Stimulated activated CD4-positive, alpha-beta T cell treated with anti-CD3 and anti-CD28 coated beads, Interleukin-2, amount 100 ng/mL, for 48 hours (primary cell): ENCODE measurements at regions not wholly inside any gene's neighbourhood (a gene's known extent, or its start where the extent isn't known, plus 50 kb on each side); places are given as distances from the start of the nearest gene placed in this dataset.
"Not testable (repeated sequence)": the region's sequence is repeated elsewhere in the genome, so short reads cannot be mapped to it uniquely, and the experiment has no call there.

ENCODE experiments used
- DNase-seq, 2 donors: peaks; one replicate each; pipeline ENCODE4 v3.0.0-alpha.2; 2020

DNA sequence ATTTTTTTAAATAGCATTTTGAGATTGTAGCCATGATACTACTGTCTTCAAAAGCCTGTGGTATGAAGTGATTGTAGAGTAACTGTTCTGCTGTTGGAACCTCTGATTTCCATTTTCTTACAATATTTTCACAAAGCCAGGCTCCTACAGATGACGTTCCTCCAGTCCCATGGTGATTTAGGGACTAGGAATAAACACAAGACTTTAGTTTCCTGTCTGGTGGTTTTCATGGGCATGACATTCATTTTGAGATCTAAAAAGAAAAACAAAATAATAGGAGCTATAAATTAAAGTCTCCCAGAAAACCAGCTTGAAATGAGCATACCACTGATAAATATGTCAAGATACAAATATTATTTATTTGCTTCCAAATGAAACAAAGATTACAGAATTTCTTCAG is 1223.5 kb upstream of the CELF4 start:
- no peak for DNase-seq

DNA sequence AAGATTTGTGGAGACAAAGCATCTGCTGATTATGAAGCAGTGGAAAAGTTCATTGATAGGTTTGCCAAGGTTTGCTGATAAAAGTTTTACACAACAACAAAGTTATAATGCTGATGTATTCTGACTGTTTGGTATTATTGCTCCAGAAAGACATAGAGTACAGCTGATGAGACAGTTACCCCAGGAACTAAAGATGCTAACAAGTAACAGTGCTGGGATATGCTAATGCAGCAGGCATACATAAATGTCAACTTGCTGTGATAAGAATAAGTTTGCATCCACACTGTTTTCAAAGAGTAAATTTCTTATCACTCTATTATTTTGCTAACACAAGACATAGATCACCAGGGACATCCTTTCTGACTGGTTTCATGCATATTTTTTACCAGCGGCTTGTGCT is 1221.3 kb upstream of the CELF4 start:
- no peak for DNase-seq

DNA sequence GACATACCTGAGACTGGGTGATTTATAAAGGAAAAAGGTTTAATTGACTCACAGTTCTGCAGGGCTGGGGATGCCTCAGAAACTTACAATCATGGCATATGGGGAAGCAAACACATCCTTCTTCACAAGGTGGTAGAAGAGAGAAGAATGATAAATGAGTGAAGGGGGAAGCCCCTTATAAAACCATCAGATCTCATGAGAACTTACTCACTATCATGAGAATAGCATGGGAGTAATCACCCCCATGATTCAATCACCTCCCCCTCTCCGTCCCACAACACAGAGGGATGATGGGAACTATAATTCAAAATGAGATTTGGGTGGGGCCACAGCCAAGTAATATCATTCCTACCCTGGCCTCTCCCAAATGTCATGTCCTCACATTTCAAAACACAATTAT is 1206.0 kb upstream of the CELF4 start:
- DNase-seq = not testable (repeated sequence)

DNA sequence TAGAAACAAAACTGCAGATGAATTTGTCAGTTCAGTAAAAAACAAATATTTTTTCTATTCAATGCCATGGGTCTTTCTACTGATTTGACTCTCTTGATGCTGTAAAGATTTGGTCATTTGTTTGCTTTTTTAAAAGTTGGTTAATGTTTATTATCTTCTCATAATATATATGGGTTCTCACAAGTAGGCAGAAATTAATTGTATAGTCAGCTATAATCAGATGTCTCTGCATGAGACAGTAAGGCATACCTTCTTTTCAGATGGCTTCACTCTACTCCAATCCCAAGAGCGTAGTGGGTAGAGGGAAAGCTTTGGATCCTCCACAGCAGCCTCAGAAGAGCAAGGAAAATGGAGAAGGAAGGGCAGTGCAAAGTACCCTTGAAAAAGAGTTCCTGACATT is 1202.9 kb upstream of the CELF4 start:
- DNase-seq = no peak

DNA sequence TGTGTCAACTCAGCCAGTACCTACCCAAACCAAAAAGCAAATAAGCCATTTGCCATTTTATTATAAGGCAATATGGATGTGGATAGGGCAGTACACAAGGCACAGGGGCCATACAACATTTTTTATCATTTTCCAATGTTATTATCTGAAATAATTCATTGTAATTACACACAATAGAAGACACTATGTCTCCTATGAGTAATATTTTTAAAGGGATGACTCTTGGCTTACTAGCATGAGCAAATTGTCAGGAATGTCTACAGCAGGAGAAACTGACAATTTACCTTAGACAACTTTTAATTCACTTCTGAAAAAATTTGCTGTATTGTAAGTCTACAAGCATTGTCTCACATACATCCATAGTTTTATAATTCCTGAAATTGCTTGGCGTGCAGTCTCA is 1193.9 kb upstream of the CELF4 start:
- no peak for DNase-seq

DNA sequence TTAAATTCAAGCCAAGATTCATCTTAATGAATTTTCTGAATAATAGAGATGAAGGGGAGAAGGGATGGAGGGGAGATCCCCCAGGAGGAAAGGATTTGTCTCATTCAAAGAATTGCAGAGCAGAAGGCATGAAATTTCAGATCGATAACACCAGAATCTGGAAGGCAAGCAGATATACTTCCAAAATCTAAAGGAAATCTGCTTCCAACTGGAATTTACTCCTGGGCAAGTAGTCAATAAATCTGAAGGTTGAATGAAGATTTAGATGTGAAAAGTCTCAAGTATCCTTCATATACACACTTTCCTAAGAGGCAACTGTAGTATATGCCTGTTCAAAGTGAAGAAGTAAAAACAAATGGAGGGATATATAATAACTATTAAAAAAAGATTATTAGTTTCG is 1190.8 kb upstream of the CELF4 start:
- DNase-seq = no peak

DNA sequence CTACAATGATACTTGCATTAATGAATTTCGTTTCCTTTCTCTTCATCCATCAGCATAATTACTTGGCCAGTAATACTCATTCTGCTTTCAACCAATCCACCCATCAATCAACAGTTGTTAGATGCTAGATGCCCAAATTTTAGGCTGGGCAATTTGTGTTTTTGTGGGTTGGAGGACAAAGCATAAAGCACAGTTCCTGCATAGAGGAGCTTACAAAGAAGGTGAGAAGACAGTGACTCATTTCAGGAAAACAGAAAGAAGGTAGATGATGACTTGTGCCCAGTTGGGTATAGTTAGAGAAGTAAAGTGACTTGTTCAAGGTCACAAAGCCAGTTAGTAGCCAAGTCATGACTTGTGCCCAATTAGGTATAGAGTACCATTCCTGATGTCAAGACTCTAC is 1186.8 kb upstream of the CELF4 start:
- no peak for DNase-seq

DNA sequence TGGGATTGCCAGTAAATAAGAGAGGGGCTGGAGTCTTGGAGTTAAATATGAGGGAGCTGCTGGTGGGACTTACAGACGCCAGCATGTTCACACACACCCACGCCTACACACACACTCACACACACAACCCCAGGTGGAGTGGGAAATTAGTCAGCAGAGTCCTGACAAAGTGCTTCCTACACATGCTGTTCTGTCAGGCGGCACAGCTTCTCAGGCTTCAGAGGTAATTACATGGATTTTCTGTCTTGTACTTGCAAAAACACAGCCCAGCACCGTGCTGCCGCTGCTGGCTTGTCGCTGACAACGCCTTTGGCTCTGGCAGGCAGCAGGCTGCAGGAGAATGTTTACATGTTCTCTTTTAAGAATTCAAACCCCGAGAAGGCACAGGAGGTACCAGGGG is 1186.3 kb upstream of the CELF4 start:
- DNase-seq = no peak

DNA sequence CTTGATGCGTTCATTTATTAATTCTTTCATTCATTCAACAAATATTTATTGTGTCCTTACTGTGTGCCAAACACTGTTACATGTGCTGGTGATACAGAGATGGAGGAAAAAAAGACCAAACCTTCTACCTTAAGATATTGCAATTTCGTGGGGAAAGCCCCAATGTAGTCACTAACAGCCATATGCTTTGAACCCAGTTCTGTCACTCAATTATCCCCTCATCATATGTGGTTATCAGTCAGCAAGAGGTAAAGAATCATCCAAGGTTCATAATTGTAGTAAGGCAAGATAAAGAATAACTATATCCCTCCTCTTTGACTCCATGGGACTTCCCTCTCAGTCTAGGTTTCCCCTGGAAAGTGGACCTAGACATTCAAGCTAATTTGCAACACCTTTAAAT is 1185.6 kb upstream of the CELF4 start:
- no peak for DNase-seq

DNA sequence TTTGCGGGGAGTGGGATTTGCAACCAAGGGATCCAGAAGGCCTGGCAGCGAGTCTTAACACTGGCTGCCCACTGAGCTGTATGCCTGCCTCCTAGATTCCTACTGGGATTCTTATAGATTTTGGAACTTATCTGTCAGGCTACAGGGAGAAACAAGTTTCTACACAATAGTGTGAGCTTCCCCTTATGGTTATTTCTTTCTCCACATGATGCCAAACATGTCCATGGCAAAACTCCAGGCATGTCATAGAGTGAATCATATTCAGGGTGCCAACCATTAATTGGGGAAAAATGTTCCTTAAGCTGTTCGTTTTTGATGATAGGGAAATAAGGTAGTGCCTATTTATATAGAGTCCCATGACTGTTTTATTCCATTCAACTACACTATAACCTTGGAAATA is 1185.2 kb upstream of the CELF4 start:
- no peak for DNase-seq

DNA sequence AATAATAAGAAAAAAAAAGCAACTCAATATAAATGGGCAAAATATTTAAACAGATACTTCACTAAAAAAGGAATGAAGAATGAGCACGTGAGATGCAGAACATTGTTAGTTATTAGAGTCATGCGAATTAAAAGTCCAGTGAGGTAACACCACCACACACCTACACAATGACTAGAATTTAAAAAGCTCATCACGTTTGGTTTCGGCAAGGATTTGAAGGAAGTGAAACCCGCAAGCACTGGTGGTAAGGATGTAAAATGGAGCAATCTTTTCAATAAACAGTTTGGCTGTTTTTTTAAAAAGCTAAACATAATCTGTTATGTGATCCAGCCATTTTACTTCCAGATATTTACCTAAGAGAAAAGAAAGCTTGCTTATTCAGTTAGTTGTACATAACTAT is 1181.6 kb upstream of the CELF4 start:
- DNase-seq = no peak

DNA sequence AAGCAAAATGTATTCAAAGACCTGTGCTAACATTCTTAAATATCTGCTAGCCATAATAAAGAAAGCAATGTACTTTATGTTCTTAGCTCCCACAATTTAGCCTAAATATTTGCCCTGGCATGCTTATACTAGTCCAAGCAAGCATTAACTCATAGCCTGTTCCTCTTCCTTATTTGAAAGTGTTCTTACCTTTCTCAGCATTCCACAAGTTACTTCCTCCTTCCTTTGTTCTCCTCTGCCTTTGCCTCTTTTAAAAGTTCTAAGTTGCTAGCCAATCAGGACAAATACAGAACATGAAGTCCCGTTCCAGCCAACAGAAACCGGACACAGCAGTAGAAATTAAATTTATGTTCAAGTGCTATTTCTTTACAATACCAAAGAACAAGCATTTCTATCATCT is 1154.6 kb upstream of the CELF4 start:
- not testable (repeated sequence) for DNase-seq

DNA sequence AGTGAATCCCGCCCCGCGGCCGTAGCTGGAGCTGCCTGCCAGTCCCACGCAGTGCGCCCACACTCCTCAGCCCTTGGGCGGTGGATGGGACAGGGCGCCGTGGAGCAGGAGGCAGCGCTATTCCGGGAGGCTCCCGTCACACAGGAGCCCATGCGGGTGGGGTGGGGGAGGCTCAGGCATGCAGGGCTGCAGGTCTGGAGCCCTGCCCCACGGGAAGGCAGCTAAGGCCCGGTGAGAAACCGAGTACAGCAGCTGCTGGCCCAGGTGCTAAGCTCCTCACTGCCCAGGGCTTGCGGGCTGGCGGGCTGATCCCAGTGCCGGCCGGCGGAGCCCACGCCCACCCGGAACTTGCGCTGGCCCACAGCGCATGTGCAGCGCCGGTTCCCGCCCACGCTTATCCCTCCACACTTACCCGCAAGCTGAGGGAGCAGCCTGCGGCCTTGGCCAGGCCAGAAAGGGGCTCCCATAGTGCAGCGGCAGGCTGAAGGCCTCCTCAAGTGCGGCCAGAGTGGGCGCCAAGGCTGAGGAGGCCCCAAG is 1152.8 kb upstream of the CELF4 start:
- DNase-seq = no peak

DNA sequence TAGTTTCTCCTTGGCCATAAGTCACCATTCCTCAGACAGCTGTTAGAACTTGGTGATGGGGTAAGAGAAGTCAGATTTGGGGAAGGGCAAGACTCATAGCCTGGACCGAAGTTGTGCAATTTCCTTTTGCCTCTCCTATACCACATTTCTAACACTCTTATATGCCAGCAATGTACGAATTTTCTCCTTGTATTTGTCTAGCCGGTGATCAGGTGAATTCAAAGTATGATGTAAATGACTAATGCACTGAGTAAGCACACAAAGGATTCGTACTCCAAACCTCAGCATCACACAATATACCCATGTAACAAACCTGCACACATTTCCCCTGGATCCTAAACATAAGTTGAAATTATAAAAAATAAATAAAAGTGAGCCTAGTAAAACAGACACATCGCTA is 1143.5 kb upstream of the CELF4 start:
- DNase-seq = no peak

DNA sequence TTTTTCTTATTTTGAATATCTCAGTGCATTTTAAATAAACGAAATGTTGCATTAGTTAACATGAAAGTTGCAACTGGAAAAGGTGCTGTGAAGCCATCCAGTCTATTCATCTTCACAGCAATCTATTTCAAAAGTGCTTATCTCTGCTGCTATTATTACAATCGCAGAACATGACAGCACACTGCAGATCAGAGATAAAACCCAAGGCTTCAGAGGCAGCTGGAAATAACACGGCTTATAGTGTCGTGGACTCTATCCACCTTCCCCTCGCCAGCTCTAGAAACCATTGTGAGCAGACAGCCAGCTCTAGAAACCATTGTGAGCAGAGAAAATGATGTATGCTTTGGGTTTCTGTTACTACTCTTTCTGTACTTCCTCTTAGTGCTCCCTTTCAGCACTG is 1140.8 kb upstream of the CELF4 start:
- no peak for DNase-seq

DNA sequence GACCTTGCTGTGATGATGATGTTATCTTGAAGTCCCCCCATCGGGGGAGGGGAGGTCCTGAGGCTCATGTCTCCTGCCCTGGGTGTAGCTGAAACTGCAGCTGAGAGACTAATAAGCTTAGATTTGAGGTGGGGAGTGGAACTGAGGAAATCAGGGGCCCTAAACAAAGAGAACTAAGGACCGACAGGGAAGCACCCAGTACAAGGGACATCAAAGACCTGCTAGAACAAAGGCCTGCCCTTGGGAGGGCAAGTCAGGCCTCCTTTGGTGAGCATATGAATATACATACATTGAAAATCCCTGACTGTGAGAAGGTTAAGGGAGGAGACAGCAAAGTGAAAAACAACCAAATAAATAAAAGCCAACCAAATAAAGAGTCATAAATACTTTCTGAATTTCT is 1132.5 kb upstream of the CELF4 start:
- DNase-seq = no peak

DNA sequence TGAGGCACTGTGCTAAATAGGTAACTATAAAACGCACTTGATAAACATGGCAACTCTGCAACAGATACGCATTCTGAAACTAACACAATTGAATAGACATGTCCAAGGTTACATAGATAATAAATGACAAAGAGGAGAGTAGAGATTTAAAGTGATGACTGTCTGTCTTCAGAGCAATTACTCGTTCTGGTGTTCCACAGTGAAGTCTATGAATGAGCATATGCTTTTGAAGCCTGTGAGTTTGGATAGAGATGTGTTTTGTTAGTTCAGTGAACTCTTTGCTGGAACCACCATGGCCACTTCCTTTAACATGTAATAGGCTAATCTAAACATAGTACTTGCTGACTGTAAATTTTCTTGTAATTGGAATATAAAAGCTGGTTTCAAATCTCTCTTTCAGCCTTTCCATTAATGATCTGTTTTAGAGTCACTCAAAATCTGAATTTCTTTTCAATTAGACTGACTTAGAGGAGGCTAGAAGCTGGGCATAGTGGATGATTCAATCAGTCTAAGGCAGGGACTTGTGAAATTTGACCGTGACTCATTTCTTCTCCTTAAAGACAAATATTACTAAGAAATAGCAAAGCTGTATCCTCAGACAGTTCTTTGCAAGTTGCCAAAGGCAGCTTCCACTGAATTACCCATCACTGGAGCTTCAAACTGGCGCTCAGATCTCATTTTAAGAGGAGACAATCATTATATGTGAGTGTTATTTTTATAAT is 1130.1 kb upstream of the CELF4 start:
- no peak for DNase-seq

DNA sequence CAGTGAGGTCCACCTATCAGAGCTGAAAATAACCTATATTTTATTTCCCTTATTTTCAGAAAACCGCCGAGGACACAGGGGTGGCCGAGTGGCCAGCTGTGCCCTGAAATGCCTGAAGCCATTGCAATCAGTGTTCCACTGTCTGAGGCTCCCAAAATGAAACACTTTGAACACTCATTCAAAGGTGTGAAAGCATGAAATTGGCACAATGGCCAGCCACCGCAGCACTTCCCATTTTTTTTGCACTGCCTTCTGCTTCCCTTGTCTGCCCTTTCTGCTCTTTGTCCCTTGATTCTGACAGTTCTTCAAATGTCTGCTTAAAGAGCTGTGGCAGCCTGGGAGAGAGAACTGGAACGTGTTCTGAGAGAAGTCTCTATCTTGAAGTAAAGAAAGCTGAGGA is 1127.5 kb upstream of the CELF4 start:
- no peak for DNase-seq

DNA sequence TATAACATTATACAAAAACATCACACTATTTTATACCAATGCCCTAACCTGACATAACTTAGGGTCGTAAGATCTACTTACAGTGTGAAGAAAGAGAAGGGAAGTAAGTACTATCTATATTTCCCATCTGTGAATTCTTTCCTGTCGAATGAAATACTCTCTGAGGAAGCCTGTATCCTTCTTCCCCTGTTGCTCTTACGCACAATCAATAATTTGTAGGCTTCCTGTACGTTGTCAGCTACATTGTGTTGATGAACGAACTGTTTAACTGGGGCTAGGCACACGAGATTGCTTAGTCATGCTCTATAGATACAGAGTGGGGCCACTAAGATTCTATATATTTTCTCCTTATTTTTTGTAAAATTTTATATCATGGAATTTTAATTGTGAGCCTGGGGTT is 1125.0 kb upstream of the CELF4 start:
- DNase-seq = no peak

DNA sequence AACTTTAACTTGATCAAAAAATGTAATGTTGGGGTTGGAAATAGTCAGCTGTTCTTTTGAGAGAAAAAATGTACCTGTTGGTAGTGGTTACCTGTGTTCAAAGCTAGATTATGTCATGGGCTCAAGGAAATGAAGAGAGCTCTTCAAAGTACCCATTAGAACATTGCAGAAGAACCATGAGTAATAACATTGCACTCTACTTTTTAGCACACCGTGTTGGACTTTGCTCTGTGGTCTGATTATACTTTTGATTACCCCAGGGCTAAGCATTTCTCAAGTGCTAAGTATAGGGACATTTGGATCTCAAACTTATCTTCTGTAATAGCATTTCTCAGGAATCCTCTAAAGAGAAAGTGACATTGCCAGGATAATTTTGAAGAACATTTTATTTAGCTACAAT is 1122.8 kb upstream of the CELF4 start:
- DNase-seq = no peak

DNA sequence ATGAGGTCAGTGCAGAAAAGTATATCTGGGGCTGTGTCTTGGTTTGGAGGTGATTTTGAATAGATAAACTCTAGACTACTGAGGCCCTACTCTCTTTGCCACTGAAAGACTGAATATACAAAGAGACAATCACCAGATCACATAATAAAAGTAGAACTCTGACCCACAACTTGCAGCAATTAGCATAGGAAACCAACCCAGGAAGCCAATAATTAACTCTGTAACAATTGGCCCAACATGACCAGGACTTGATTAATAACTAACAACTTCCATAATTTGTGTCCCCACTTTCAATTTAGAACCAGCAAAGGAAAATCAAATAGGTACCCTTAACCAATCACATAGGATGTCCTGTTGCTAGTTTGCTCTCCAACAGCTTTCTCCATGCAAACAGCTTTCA is 1104.9 kb upstream of the CELF4 start:
- no peak for DNase-seq

DNA sequence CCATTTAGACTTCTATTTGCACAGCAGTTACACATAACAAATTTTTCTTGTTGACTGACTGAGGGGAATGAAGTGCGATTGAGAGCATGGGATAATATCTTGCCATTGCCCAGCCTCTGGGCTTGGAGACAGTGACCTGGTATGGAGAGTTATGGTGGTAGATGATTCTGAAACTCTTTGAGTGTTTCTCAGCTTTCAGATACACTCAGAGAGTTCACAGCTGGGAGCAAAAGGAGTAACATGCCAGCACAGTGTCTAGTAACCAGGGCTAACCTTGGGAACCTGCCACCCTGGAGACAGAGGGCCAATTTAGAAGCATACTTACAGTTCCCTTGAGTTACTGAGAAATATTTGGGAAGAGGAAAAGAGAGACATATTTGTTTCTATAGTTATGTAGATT is 1099.3 kb upstream of the CELF4 start:
- DNase-seq = no peak

DNA sequence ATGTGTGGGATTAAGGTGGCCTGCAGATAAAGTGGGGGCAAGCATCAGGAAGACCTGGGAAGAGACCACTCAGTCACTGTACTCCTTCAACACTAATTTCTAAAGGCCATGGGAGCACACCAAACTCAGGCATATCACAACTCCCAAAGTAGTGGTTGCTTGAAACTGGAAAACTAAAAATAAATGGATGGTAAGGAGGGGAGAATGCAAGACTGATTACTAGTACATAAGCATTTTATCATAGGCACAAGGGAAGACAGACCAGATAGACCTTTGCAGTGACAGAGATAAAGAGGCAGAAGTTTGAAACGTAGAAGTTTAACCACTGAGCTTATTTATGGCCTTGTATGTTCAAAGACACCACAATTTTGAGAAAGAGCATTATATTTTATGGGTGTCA is 1098.1 kb upstream of the CELF4 start:
- no peak for DNase-seq

DNA sequence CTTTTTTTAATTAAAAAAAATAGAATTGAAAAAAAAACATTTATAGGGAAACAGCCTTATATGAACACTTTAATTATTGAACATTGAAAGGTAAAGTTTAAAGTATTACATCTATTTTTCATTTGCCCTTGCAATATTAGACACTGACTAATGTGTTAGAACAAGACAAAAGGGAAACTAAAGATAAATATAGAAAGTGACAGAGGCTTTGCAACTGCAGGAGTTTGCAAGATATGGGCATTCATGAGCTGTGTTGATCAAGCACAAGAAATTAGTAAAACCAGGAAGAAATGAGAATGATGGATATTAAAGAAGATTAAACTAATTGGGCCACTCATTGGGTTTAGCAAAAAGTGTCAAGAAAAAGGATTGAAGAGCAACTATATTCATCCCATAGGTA is 1097.7 kb upstream of the CELF4 start:
- DNase-seq = no peak

DNA sequence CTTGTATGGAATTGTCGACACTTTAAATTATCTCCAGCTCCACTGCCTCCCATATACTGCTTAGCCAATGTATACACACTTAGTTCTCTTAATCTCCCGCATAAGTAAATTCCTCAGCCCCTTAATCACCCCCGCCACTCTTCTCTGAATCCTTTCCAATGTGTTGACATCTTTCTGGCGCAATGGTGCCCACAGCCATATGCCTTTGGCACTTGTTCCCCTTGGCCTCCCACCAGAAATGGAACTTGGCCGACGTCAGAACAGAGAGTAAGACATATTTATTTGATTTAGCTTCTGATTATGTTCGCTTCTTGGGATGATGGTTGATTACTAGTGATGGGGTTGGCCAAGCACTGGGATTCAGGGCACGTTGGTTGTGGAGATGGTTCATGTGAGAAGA is 1089.3 kb upstream of the CELF4 start:
- DNase-seq = no peak

DNA sequence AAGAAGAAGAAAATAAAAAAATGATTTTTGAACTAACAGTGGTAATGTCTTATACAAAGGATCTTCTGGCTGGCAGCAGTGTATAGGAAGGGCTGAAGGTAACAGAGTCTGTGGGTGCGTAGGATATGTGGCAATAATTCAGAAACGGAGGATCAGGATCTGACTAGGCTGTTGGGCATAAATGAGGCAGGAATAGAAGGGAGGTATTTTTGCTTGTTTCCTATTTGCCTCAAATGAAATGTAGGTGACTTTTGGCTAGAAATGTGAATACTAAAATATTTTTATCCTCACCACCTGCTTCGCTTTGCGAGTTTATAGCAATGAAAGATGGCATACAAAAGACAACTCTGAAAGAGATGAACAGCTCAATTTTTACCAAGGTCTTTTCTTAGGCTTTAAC is 1086.1 kb upstream of the CELF4 start:
- no peak for DNase-seq
